ENCODE measurements at regions not wholly inside any gene's neighbourhood (a gene's known extent, or its start where the extent isn't known, plus 50 kb on each side); places are given as distances from the start of the nearest gene placed in this dataset.

DNA sequence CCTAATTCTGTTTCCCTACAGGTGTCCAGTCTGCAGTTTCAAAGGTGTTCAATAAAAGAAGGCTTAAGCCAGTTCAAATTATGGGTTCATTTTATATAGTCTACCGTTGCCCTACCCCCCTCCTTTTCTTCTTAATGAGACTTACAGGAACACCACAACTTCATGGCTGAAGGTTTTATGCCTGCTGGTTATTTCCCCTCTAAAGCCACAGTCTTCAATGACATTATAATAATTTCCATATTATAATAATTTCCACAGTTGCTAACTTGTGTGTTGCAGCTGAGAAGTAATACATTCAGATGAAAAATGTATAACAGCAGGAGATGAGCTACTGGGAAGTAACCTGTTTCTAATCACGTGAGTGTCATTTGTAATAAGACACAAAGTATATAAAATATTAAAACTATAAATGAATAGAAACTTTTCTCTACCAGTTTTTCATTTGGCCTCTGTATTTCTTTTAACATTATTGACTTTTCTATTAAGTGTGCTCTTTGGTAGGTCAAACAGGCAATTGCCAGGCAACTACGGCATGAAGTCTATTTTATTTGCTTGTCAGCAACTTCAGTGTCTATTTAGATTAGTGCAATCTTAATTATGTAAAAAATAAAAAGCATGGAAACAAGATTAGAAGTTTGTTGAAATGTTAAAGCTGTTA lies 120.5 kb upstream of the HMHB1 start (continued):
- TF ChIP-seq SRF (IDR thresholded peaks at IDR 0.05; ENCODE audit: low read depth, low read length) (no peak), EP300 (IDR thresholded peaks at IDR 0.05; ENCODE audit: borderline replicate concordance in 1 of 2, low read depth in 2 of 2, low read length in 2 of 2) (no peak), TCF12 (IDR thresholded peaks at IDR 0.05; ENCODE audit: low read depth, low read length) (no peak), KDM5A (IDR thresholded peaks at IDR 0.05; ENCODE audit: low read length) (no peak)
- TF ChIP-seq, protein P1, sequence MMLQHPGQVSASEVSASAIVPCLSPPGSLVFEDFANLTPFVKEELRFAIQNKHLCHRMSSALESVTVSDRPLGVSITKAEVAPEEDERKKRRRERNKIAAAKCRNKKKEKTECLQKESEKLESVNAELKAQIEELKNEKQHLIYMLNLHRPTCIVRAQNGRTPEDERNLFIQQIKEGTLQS (IDR thresholded peaks at IDR 0.05; ENCODE audit: insufficient read depth, low read depth, low read length) = no peak
- TF ChIP-seq, protein P2, sequence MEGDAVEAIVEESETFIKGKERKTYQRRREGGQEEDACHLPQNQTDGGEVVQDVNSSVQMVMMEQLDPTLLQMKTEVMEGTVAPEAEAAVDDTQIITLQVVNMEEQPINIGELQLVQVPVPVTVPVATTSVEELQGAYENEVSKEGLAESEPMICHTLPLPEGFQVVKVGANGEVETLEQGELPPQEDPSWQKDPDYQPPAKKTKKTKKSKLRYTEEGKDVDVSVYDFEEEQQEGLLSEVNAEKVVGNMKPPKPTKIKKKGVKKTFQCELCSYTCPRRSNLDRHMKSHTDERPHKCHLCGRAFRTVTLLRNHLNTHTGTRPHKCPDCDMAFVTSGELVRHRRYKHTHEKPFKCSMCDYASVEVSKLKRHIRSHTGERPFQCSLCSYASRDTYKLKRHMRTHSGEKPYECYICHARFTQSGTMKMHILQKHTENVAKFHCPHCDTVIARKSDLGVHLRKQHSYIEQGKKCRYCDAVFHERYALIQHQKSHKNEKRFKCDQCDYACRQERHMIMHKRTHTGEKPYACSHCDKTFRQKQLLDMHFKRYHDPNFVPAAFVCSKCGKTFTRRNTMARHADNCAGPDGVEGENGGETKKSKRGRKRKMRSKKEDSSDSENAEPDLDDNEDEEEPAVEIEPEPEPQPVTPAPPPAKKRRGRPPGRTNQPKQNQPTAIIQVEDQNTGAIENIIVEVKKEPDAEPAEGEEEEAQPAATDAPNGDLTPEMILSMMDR (IDR thresholded peaks at IDR 0.05; ENCODE audit: control extremely low read depth in 1 of 3, insufficient read depth in 1 of 3, low read depth in 1 of 3, low read length in 3 of 3) = no peak
